HG02763 (cell line): ENCODE measurements at regions not wholly inside any gene's neighbourhood (a gene's known extent, or its start where the extent isn't known, plus 50 kb on each side); places are given as distances from the start of the nearest gene placed in this dataset.

Experiments
- ATAC-seq: cut with Tn5 transposase; IDR thresholded peaks from one replicate; pipeline ENCODE4 v1.9.1; 2021; ENCODE audit warnings: mild to moderate bottlenecking, moderate library complexity; ENCODE audit not compliant: unreplicated experiment

DNA sequence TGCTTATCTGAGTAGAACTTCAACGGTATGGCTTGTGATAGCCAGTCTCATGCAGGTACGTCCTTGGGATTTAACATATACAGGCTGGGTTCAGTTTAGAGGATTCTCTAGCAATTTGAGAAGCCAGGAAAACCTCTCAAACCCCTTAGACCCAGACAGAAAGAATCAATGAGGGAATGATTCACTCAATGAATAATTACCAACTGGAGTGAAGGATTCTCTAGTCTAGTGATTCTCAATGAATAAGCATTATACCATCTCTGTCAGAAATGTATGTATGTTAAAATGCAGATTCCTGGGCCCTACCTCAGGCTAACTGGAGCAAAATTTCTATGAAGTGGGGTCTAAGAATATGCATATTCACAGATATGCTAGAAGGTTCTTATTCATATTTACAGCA, 54.5 kb upstream of the APP start:
- no peak for ATAC-seq

DNA sequence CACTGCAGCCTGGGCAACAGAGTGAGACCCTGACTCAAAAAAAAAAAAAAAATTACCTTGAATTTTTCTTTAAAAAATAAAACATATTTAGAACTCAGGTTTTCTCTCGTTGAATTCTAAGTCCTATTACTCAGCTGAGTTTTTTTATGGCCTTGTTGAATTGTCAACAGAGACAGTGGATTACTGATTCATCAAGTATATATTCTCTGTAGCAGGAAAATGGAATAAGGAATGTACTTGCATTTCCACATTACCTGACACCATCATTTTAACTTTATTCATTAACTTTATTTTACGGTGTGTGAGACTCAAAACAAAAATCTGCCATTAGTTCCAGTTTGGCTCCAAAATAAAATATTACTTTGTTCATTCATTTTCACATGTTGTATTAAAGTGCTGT, 53.8 kb upstream of the APP start:
- ATAC-seq, result no peak
